ENCODE measurements at regions not wholly inside any gene's neighbourhood (a gene's known extent, or its start where the extent isn't known, plus 50 kb on each side); places are given as distances from the start of the nearest gene placed in this dataset.
"Not testable (repeated sequence)": the region's sequence is repeated elsewhere in the genome, so short reads cannot be mapped to it uniquely, and the experiment has no call there.

GRCh38 chr5:92662741-92663140 is 918.3 kb downstream of the NR2F1-AS1 start:
- Histone ChIP-seq H3K9me3 (no peaks in the 10 kb centered on the region), H3K4me1 (no peaks in the 10 kb centered on the region), H3K4me3 (no peak overlapping the region), H3K27me3 (no peaks in the 10 kb centered on the region), H3K36me3 (no peaks in the 10 kb centered on the region), H3K27ac (no peak overlapping the region)
- 57% methylated on average over 3 of the region's 3 CpGs for WGBS (ENCODE audit: insufficient coverage, low coverage, low lambda C conversion rate, missing lambda C conversion rate)
- ATAC-seq, result no peak
- TF ChIP-seq CTCF (IDR thresholded peaks at IDR 0.05) (no peak), POLR2A (IDR thresholded peaks at IDR 0.05) (no peak)
- DNase-seq, result no peak
- intact Hi-C loops (cut with DNase I), result no loop called here

GRCh38 chr5:92659246-92659645 is 921.8 kb downstream of the NR2F1-AS1 start:
- no peaks in the 10 kb centered on the region for H3K27me3 ChIP-seq
- H3K36me3 ChIP-seq, result no peaks in the 10 kb centered on the region
- H3K4me1 ChIP-seq, result no peaks in the 10 kb centered on the region
- DNase-seq, result no peak
- no peak overlapping the region for H3K27ac ChIP-seq
- H3K4me3 ChIP-seq, result no peak overlapping the region
- no peaks in the 10 kb centered on the region for H3K9me3 ChIP-seq
- intact Hi-C loops (cut with DNase I), result no loop called here
- no peak for ATAC-seq
- TF ChIP-seq CTCF (IDR thresholded peaks at IDR 0.05), result no peak

GRCh38 chr5:92654601-92655000 is 926.4 kb downstream of the NR2F1-AS1 start:
- H3K9me3 ChIP-seq; H3K27ac ChIP-seq; H3K4me3 ChIP-seq; DNase-seq; H3K27me3 ChIP-seq; intact Hi-C loops (cut with DNase I); H3K4me1 ChIP-seq; ATAC-seq; H3K36me3 ChIP-seq: not testable (repeated sequence)
- WGBS (ENCODE audit: insufficient coverage, low coverage, low lambda C conversion rate, missing lambda C conversion rate), result 66% methylated on average over 3 of the region's 3 CpGs

GRCh38 chr5:92653730-92654461 is 927.1 kb downstream of the NR2F1-AS1 start:
- H3K27me3 ChIP-seq, result no peaks in the 10 kb centered on the region
- H3K9me3 ChIP-seq, result no peaks in the 10 kb centered on the region
- TF ChIP-seq POLR2A (IDR thresholded peaks at IDR 0.05), result no peak
- 33% methylated on average over 2 of the region's 2 CpGs for WGBS (ENCODE audit: insufficient coverage, low coverage, low lambda C conversion rate, missing lambda C conversion rate)
- H3K4me3 ChIP-seq, result no peak overlapping the region
- DNase-seq (no peak), ATAC-seq (no peak)
- H3K36me3 ChIP-seq, result no peaks in the 10 kb centered on the region
- no peaks in the 10 kb centered on the region for H3K4me1 ChIP-seq
- H3K27ac ChIP-seq, result no peak overlapping the region
- intact Hi-C loops (cut with DNase I), result no loop called here

- WGBS (ENCODE audit: insufficient coverage, low coverage, low lambda C conversion rate, missing lambda C conversion rate), result 89% methylated on average over 1 of the region's 1 CpG
- H3K4me3 ChIP-seq, result no peak overlapping the region
- H3K27me3 ChIP-seq, result no peaks in the 10 kb centered on the region
- TF ChIP-seq POLR2A (IDR thresholded peaks at IDR 0.05) (no peak), CTCF (IDR thresholded peaks at IDR 0.05) (no peak)
- intact Hi-C loops (cut with DNase I), result no loop called here
- no peaks in the 10 kb centered on the region for H3K36me3 ChIP-seq
- no peaks in the 10 kb centered on the region for H3K9me3 ChIP-seq
- ATAC-seq, result no peak
- no peak for DNase-seq
- no peaks in the 10 kb centered on the region for H3K4me1 ChIP-seq
- H3K27ac ChIP-seq, result no peak overlapping the region
Observed at GRCh38 chr5:92652756-92653155, 928.3 kb downstream of the NR2F1-AS1 start.
